ENCODE measurements at regions not wholly inside any gene's neighbourhood (a gene's known extent, or its start where the extent isn't known, plus 50 kb on each side); places are given as distances from the start of the nearest gene placed in this dataset.

- Histone ChIP-seq H3K36me3 (no peaks in the 10 kb centered on the region), H3K4me3 (no peak overlapping the region), H3K27me3 (no peaks in the 10 kb centered on the region), H3K27ac (no peak overlapping the region), H3K9me3 (no peaks in the 10 kb centered on the region), H3K4me1 (no peaks in the 10 kb centered on the region)
- DNase-seq (ENCODE audit: low spot score in 2 of 2), result no peak
- no peak for TF ChIP-seq CTCF (IDR thresholded peaks at IDR 0.05)
- intact Hi-C loops (cut with DNase I), result no loop called here
Observed at GRCh38 chr15:29471306-29471705, 201.7 kb upstream of the NSMCE3 start.

GRCh38 chr15:29470794-29471193 lies 201.2 kb upstream of the NSMCE3 start:
- H3K36me3 ChIP-seq, result no peaks in the 10 kb centered on the region
- H3K4me3 ChIP-seq, result no peak overlapping the region
- intact Hi-C loops (cut with DNase I), result no loop called here
- H3K9me3 ChIP-seq, result no peaks in the 10 kb centered on the region
- H3K27ac ChIP-seq, result no peak overlapping the region
- no peaks in the 10 kb centered on the region for H3K27me3 ChIP-seq
- no peak for TF ChIP-seq CTCF (IDR thresholded peaks at IDR 0.05)
- H3K4me1 ChIP-seq, result no peaks in the 10 kb centered on the region
- DNase-seq (ENCODE audit: low spot score in 2 of 2), result no peak

- Histone ChIP-seq H3K27ac (no peak overlapping the region), H3K4me1 (no peaks in the 10 kb centered on the region), H3K36me3 (no peaks in the 10 kb centered on the region), H3K27me3 (no peaks in the 10 kb centered on the region), H3K9me3 (no peaks in the 10 kb centered on the region), H3K4me3 (no peak overlapping the region)
- peak in 1 of 2 donors; percentile 13 for DNase-seq (ENCODE audit: low spot score in 2 of 2)
- no peak for TF ChIP-seq CTCF (IDR thresholded peaks at IDR 0.05)
- intact Hi-C loops (cut with DNase I), result no loop called here
Observed at GRCh38 chr15:29470311-29470710, 200.7 kb upstream of the NSMCE3 start.

GRCh38 chr15:29468899-29469298 lies 199.3 kb upstream of the NSMCE3 start:
- Histone ChIP-seq H3K36me3 (no peaks in the 10 kb centered on the region), H3K27ac (no peak overlapping the region), H3K4me3 (no peak overlapping the region), H3K9me3 (no peaks in the 10 kb centered on the region), H3K27me3 (no peaks in the 10 kb centered on the region), H3K4me1 (no peaks in the 10 kb centered on the region)
- peak in 1 of 2 donors; percentile 11 for DNase-seq (ENCODE audit: low spot score in 2 of 2)
- intact Hi-C loops (cut with DNase I), result no loop called here
- no peak for TF ChIP-seq CTCF (IDR thresholded peaks at IDR 0.05)

- DNase-seq (ENCODE audit: low spot score in 2 of 2), result no peak
- intact Hi-C loops (cut with DNase I), result no loop called here
- H3K9me3 ChIP-seq, result no peaks in the 10 kb centered on the region
- no peak overlapping the region for H3K27ac ChIP-seq
- no peaks in the 10 kb centered on the region for H3K4me1 ChIP-seq
- no peaks in the 10 kb centered on the region for H3K36me3 ChIP-seq
- no peaks in the 10 kb centered on the region for H3K27me3 ChIP-seq
- no peak overlapping the region for H3K4me3 ChIP-seq
- TF ChIP-seq CTCF (IDR thresholded peaks at IDR 0.05), result no peak
Observed at GRCh38 chr15:29467091-29467490, 197.5 kb upstream of the NSMCE3 start.

GRCh38 chr15:29466292-29466691 lies 196.7 kb upstream of the NSMCE3 start:
- no peaks in the 10 kb centered on the region for H3K4me1 ChIP-seq
- no peak for TF ChIP-seq CTCF (IDR thresholded peaks at IDR 0.05)
- no peak overlapping the region for H3K4me3 ChIP-seq
- H3K9me3 ChIP-seq, result no peaks in the 10 kb centered on the region
- H3K27ac ChIP-seq, result no peak overlapping the region
- no peaks in the 10 kb centered on the region for H3K36me3 ChIP-seq
- DNase-seq (ENCODE audit: low spot score in 2 of 2), result no peak
- intact Hi-C loops (cut with DNase I), result no loop called here
- H3K27me3 ChIP-seq, result no peaks in the 10 kb centered on the region
